K562 (cell line): ENCODE measurements at regions not wholly inside any gene's neighbourhood (a gene's known extent, or its start where the extent isn't known, plus 50 kb on each side); places are given as distances from the start of the nearest gene placed in this dataset.

Experiments
- FOXA1 ChIP-seq: fragments of 450-650 bp; IDR thresholded peaks from 2 replicates; pipeline ENCODE4 v1.6.1; 2016; ENCODE audit warnings: mild to moderate bottlenecking, borderline replicate concordance
- FOXP1 ChIP-seq: sonication (generic); formaldehyde crosslinking; IDR thresholded peaks from 2 replicates; pipeline ENCODE4 v1.8.0; 2022; ENCODE audit warnings: mild to moderate bottlenecking, missing genetic modification reagents
- GTF2E2 ChIP-seq: fragments of 200-800 bp; sonication (Bioruptor generic); IDR thresholded peaks from 2 replicates; pipeline ENCODE4 v1.6.1; 2016; ENCODE audit warnings: missing genetic modification characterization, missing compliant biosample characterization
- JUNB ChIP-seq: fragments of 450-650 bp; formaldehyde crosslinking; conservative IDR thresholded peaks from 2 replicates; pipeline ENCODE4 v1.4.0; 2020; ENCODE audit warnings: mild to moderate bottlenecking
- LCOR ChIP-seq: sonication (generic); formaldehyde crosslinking; IDR thresholded peaks from 2 replicates; pipeline ENCODE4 v1.8.0; 2022; ENCODE audit warnings: mild to moderate bottlenecking, missing genetic modification reagents
- MBD2 ChIP-seq: sonication (generic); IDR thresholded peaks from 2 replicates; pipeline ENCODE4 v1.6.1; 2016; ENCODE audit warnings: low read depth, borderline replicate concordance
- NEUROD1 ChIP-seq: fragments of 150-350 bp; IDR thresholded peaks from 2 replicates; pipeline ENCODE4 v1.6.1; 2014; ENCODE audit warnings: borderline replicate concordance, low read length, low read depth; ENCODE audit not compliant: partially characterized antibody
- NFE2 ChIP-seq: IDR thresholded peaks from 2 replicates; pipeline ENCODE4 v1.6.1; 2014; ENCODE audit warnings: antibody characterized with exemption, low read depth
- NUFIP1 ChIP-seq: fragments of 450-650 bp; IDR thresholded peaks from 2 replicates; pipeline ENCODE4 v1.6.1; 2018; ENCODE audit not compliant: partially characterized antibody
- POLR2AphosphoS5 ChIP-seq: IDR thresholded peaks from 2 replicates; pipeline ENCODE4 v1.6.1; 2011; ENCODE audit warnings: mild to moderate bottlenecking, low read depth, low read length, moderate library complexity; ENCODE audit not compliant: control insufficient read depth, insufficient read depth
- POU5F1 ChIP-seq: fragments of 150-350 bp; IDR thresholded peaks from 2 replicates; pipeline ENCODE4 v1.6.1; 2014; ENCODE audit warnings: borderline replicate concordance, low read length, low read depth, mild to moderate bottlenecking; ENCODE audit not compliant: partially characterized antibody
- RAD51 ChIP-seq: fragments of 450-650 bp; IDR thresholded peaks from 2 replicates; pipeline ENCODE4 v1.7.1; 2016; ENCODE audit warnings: low read depth, mild to moderate bottlenecking, borderline replicate concordance
- SMC3 ChIP-seq: conservative IDR thresholded peaks from 2 replicates; pipeline ENCODE4 v1.6.1; 2011; ENCODE audit warnings: low read depth, low read length, improper control_type of control experiment; ENCODE audit not compliant: insufficient read depth
- TOE1 ChIP-seq, 2 experiments: fragments of 450-650 bp in 1 of 2; sonication (generic) in 1 of 2; formaldehyde crosslinking in 1 of 2; IDR thresholded peaks; 2 replicates each; pipeline versions ENCODE4 v1.7.1 to v1.8.0; 2016 to 2022; ENCODE audit warnings: borderline replicate concordance in 2 of 2, mild to moderate bottlenecking in 2 of 2, antibody characterized with exemption in 1 of 2, inconsistent platforms in 1 of 2, low read depth in 1 of 2, missing genetic modification reagents in 1 of 2, moderate library complexity in 1 of 2
- TRIM28 ChIP-seq: fragments of 450-650 bp; IDR thresholded peaks from 2 replicates; pipeline ENCODE4 v1.6.1; 2017
- U2AF1 ChIP-seq: fragments of 200-400 bp; formaldehyde crosslinking; optimal IDR thresholded peaks from 2 replicates; pipeline ENCODE3; 2017; ENCODE audit warnings: mild to moderate bottlenecking, low read depth, low read length, moderate library complexity
- ZBTB7A ChIP-seq: IDR thresholded peaks from 2 replicates; pipeline ENCODE4 v1.6.1; 2011; ENCODE audit warnings: low read depth, mild to moderate bottlenecking, low read length, moderate library complexity, borderline replicate concordance; ENCODE audit not compliant: control insufficient read depth
- ZNF354B ChIP-seq: fragments of 250-450 bp; sonication (Bioruptor Pico); IDR thresholded peaks from 2 replicates; pipeline ENCODE4 v1.4.0; 2020
- TF ChIP-seq, protein P1 (sequence below): fragments of 450-650 bp; IDR thresholded peaks from 2 replicates; pipeline ENCODE4 v1.6.1; 2017; ENCODE audit warnings: antibody characterized with exemption, mild to moderate bottlenecking
- TF ChIP-seq, protein P2 (sequence below): sonication (generic); IDR thresholded peaks from 2 replicates; pipeline ENCODE4 v1.6.1; 2016
- TF ChIP-seq, protein P3 (sequence below), 3 experiments: fragments of 200-800 bp in 1 of 3; fragments of 250-450 bp in 1 of 3; fragments of 450-650 bp in 1 of 3; sonication (Bioruptor Pico) in 1 of 3; sonication (Bioruptor generic) in 1 of 3; formaldehyde crosslinking in 1 of 3; IDR thresholded peaks; 2 replicates each; pipeline versions ENCODE4 v1.6.1 to v1.8.0; 2016 to 2022; ENCODE audit warnings: mild to moderate bottlenecking in 2 of 3, missing genetic modification characterization in 2 of 3, missing compliant biosample characterization in 1 of 3, moderate library complexity in 1 of 3

DNA sequence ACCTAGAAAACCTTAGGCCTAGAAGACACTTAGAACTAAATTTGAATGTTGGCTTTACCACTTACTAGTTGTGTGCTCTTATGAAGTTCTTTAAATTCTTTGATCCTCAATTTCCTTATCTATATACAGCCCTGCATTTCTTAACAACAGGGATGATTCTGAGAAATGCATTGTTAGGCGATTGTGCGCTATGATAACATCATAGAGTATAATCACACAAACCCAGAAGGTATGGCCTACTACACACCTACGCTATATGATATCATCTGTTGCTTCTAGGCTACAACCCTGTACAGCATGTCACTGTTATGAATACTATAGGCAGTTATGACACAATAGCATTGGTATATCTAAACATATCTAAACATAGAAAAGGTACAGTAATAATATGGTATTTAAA is 137.4 kb downstream of the CHD1L start (continued):
- TF ChIP-seq, protein P1, sequence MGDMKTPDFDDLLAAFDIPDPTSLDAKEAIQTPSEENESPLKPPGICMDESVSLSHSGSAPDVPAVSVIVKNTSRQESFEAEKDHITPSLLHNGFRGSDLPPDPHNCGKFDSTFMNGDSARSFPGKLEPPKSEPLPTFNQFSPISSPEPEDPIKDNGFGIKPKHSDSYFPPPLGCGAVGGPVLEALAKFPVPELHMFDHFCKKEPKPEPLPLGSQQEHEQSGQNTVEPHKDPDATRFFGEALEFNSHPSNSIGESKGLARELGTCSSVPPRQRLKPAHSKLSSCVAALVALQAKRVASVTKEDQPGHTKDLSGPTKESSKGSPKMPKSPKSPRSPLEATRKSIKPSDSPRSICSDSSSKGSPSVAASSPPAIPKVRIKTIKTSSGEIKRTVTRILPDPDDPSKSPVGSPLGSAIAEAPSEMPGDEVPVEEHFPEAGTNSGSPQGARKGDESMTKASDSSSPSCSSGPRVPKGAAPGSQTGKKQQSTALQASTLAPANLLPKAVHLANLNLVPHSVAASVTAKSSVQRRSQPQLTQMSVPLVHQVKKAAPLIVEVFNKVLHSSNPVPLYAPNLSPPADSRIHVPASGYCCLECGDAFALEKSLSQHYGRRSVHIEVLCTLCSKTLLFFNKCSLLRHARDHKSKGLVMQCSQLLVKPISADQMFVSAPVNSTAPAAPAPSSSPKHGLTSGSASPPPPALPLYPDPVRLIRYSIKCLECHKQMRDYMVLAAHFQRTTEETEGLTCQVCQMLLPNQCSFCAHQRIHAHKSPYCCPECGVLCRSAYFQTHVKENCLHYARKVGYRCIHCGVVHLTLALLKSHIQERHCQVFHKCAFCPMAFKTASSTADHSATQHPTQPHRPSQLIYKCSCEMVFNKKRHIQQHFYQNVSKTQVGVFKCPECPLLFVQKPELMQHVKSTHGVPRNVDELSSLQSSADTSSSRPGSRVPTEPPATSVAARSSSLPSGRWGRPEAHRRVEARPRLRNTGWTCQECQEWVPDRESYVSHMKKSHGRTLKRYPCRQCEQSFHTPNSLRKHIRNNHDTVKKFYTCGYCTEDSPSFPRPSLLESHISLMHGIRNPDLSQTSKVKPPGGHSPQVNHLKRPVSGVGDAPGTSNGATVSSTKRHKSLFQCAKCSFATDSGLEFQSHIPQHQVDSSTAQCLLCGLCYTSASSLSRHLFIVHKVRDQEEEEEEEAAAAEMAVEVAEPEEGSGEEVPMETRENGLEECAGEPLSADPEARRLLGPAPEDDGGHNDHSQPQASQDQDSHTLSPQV: peak; percentile 39; the same call in 1 of the 2 replicates
- TF ChIP-seq SMC3 (no peak), NFE2 (no peak; the same call in 1 of the 2 replicates), FOXP1 (CRISPR knock-in tag) (no peak), NUFIP1 (no peak), U2AF1 (no peak), JUNB (CRISPR knock-in tag) (no peak), TOE1 (IDR thresholded peaks at IDR 0.05; ENCODE audit: borderline replicate concordance) (no peak), TOE1 (CRISPR knock-in tag; IDR thresholded peaks at IDR 0.05; ENCODE audit: borderline replicate concordance, low read depth) (no peak), TRIM28 (no peak), POLR2AphosphoS5 (0 out of 2 replicates have a peak, but pooled peaks have one; percentile 21), NEUROD1 (no peak), MBD2 (no peak), ZBTB7A (no peak), GTF2E2 (tag) (no peak), RAD51 (no peak), ZNF354B (CRISPR knock-in tag) (no peak), LCOR (CRISPR knock-in tag) (no peak), POU5F1 (no peak), FOXA1 (no peak)
- TF ChIP-seq, protein P2, sequence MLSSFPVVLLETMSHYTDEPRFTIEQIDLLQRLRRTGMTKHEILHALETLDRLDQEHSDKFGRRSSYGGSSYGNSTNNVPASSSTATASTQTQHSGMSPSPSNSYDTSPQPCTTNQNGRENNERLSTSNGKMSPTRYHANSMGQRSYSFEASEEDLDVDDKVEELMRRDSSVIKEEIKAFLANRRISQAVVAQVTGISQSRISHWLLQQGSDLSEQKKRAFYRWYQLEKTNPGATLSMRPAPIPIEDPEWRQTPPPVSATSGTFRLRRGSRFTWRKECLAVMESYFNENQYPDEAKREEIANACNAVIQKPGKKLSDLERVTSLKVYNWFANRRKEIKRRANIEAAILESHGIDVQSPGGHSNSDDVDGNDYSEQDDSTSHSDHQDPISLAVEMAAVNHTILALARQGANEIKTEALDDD: peak; percentile 76; the same call in 1 of the 2 replicates
- TF ChIP-seq, protein P3, sequence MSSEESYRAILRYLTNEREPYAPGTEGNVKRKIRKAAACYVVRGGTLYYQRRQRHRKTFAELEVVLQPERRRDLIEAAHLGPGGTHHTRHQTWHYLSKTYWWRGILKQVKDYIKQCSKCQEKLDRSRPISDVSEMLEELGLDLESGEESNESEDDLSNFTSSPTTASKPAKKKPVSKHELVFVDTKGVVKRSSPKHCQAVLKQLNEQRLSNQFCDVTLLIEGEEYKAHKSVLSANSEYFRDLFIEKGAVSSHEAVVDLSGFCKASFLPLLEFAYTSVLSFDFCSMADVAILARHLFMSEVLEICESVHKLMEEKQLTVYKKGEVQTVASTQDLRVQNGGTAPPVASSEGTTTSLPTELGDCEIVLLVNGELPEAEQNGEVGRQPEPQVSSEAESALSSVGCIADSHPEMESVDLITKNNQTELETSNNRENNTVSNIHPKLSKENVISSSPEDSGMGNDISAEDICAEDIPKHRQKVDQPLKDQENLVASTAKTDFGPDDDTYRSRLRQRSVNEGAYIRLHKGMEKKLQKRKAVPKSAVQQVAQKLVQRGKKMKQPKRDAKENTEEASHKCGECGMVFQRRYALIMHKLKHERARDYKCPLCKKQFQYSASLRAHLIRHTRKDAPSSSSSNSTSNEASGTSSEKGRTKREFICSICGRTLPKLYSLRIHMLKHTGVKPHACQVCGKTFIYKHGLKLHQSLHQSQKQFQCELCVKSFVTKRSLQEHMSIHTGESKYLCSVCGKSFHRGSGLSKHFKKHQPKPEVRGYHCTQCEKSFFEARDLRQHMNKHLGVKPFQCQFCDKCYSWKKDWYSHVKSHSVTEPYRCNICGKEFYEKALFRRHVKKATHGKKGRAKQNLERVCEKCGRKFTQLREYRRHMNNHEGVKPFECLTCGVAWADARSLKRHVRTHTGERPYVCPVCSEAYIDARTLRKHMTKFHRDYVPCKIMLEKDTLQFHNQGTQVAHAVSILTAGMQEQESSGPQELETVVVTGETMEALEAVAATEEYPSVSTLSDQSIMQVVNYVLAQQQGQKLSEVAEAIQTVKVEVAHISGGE (CRISPR knock-in tag; IDR thresholded peaks at IDR 0.05): 0 out of 6 replicates have a peak, but pooled peaks of 1 of the 3 experiments have one; percentile 36
